ENCODE measurements at regions not wholly inside any gene's neighbourhood (a gene's known extent, or its start where the extent isn't known, plus 50 kb on each side); places are given as distances from the start of the nearest gene placed in this dataset.

GRCh38 chr13:39197647-39198007 lies 159.4 kb downstream of the NHLRC3 start:
- DNase-seq (ENCODE audit: extremely low read depth, low read depth): no peak
- no peak for TF ChIP-seq CTCF (IDR thresholded peaks at IDR 0.05; ENCODE audit: low read depth, low read length)

- no peak for DNase-seq (ENCODE audit: extremely low read depth, low read depth)
- TF ChIP-seq CTCF (IDR thresholded peaks at IDR 0.05; ENCODE audit: low read depth, low read length): no peak
Measured at GRCh38 chr13:39200249-39200910, 162.1 kb downstream of the NHLRC3 start.

- no peak for DNase-seq (ENCODE audit: extremely low read depth, low read depth)
- TF ChIP-seq CTCF (IDR thresholded peaks at IDR 0.05; ENCODE audit: low read depth, low read length): no peak
Measured at GRCh38 chr13:39201180-39201579, 162.9 kb downstream of the NHLRC3 start.

GRCh38 chr13:39202746-39203145 lies 164.5 kb downstream of the NHLRC3 start:
- TF ChIP-seq CTCF (IDR thresholded peaks at IDR 0.05; ENCODE audit: low read depth, low read length): no peak
- DNase-seq (ENCODE audit: extremely low read depth, low read depth): no peak

- no peak for TF ChIP-seq CTCF (IDR thresholded peaks at IDR 0.05; ENCODE audit: low read depth, low read length)
- DNase-seq (ENCODE audit: extremely low read depth, low read depth): no peak
Measured at GRCh38 chr13:39208636-39209035, 170.4 kb downstream of the NHLRC3 start.

GRCh38 chr13:39209731-39210531 lies 171.7 kb downstream of the NHLRC3 start:
- no peak for DNase-seq (ENCODE audit: extremely low read depth, low read depth)
- no peak for TF ChIP-seq CTCF (IDR thresholded peaks at IDR 0.05; ENCODE audit: low read depth, low read length)

- no peak for TF ChIP-seq CTCF (IDR thresholded peaks at IDR 0.05; ENCODE audit: low read depth, low read length)
- no peak for DNase-seq (ENCODE audit: extremely low read depth, low read depth)
Measured at GRCh38 chr13:39210961-39211534, 172.8 kb downstream of the NHLRC3 start.
